ENCODE measurements at regions not wholly inside any gene's neighbourhood (a gene's known extent, or its start where the extent isn't known, plus 50 kb on each side); places are given as distances from the start of the nearest gene placed in this dataset.

DNA sequence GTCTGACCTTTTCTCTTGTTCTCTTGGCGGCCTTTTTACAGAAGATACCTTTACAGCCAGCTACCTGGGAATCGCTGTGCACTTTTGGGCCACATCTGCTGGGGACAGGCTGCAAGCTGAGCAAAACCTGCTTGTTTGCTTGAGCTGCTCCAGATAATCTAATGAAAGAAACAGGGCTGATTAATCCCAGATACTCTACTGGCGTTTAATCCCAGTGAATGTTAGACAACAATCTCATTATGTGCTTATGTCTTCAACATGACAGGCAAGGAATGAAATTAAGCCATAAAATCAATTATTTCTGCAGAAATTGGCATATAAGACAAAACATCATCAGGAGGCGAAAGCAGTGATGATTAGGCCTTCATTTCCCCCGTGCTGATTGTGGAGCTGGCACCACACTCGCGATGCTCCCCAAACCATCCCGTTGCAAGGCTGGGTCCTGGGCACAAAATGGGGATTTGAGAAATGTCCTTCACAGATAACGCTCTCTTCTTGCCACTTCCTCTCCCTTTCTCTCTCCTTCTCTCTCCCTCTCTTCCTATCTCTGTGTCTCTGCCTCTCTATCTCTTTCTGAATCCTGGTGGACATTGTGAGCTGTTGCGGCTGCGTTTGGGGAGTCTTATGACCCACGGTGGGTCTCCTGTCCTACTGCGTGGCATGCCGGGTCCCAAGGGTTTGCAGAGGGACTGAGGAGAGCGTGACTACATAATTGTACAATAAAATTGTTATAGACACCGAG, 1053.8 kb downstream of the TBC1D22A start:
- peaks cover 20% of the 10 kb centered on the region for H3K27me3 Mint-ChIP-seq
- DNase-seq = no peak
- no peak overlapping the region for H3K4me3 Mint-ChIP-seq
- no peaks in the 10 kb centered on the region for H3K36me3 Mint-ChIP-seq (ENCODE audit: low read depth)
- no peaks in the 10 kb centered on the region for H3K4me1 Mint-ChIP-seq (ENCODE audit: low read depth)
- no peak overlapping the region for H3K27ac Mint-ChIP-seq
- H3K9me3 Mint-ChIP-seq = peaks cover 5% of the 10 kb centered on the region

DNA sequence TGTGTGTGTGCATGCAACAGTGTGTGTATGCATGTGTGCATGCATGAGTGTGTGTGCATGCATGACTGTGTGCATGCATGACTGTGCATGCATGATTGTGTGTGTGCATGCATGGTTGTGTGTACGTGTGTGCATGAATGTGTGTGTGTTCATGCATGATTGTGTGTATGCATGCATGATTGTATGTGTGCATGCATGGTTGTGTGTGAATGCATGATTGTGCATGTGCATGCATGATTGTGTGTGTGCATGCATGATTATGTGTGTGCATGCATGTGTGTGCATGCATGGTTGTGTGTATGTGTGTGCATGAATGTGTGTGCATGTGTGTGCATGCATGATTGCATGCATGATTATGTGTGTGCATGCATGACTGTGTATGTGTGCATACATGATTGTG, 1052.0 kb downstream of the TBC1D22A start:
- Mint-ChIP-seq H3K27me3 (peaks cover 20% of the 10 kb centered on the region), H3K36me3 (ENCODE audit: low read depth) (no peaks in the 10 kb centered on the region), H3K4me3 (no peak overlapping the region), H3K9me3 (peaks cover 5% of the 10 kb centered on the region), H3K4me1 (ENCODE audit: low read depth) (no peaks in the 10 kb centered on the region), H3K27ac (no peak overlapping the region)
- no peak for DNase-seq

DNA sequence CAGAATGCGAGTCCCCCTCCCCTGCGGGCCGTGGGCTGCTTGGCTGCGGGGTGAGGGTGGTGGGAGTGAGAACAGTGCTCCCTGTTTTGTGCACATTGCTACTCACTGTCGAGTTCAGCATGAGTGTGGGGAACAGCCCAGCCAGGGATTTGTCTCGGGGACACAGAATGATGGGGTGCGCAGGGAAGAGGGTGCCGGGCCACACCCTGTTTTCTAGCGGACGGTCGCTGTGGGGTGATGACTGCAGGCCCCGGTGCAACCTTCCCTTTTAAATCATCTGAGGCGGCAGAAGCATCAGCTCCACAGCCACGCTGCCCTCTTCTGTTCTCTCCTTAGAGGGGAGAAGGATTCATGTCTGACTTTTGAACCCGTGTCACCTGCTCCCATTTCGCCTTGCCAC, 1051.2 kb downstream of the TBC1D22A start:
- Mint-ChIP-seq H3K36me3 (ENCODE audit: low read depth) (no peaks in the 10 kb centered on the region), H3K27ac (no peak overlapping the region), H3K4me1 (ENCODE audit: low read depth) (no peaks in the 10 kb centered on the region), H3K9me3 (peaks cover 5% of the 10 kb centered on the region), H3K27me3 (peaks cover 20% of the 10 kb centered on the region), H3K4me3 (no peak overlapping the region)
- DNase-seq = no peak

DNA sequence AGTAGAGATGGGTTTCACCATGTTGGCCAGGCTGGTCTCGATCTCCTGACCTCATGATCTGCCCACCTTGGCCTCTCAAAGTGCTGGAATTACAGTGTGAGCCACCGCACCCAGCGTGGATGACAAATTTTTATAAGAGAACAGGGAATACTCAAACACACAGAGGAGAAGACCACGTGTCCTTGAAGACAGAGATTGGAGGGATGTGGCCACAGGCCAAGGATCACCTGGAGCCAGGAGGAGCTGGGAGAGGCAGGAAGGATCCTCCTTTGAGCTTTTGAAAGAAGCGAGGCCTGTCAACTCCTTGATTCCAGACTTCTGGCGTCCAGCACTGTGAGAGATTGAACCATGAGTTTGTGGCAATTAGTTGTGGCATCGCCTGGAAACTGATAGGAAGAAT, 1049.5 kb downstream of the TBC1D22A start:
- no peaks in the 10 kb centered on the region for H3K4me1 Mint-ChIP-seq (ENCODE audit: low read depth)
- H3K36me3 Mint-ChIP-seq (ENCODE audit: low read depth) = no peaks in the 10 kb centered on the region
- no peaks in the 10 kb centered on the region for H3K9me3 Mint-ChIP-seq
- no peak for DNase-seq
- H3K4me3 Mint-ChIP-seq = no peak overlapping the region
- H3K27me3 Mint-ChIP-seq = peaks cover 19% of the 10 kb centered on the region
- H3K27ac Mint-ChIP-seq = no peak overlapping the region

DNA sequence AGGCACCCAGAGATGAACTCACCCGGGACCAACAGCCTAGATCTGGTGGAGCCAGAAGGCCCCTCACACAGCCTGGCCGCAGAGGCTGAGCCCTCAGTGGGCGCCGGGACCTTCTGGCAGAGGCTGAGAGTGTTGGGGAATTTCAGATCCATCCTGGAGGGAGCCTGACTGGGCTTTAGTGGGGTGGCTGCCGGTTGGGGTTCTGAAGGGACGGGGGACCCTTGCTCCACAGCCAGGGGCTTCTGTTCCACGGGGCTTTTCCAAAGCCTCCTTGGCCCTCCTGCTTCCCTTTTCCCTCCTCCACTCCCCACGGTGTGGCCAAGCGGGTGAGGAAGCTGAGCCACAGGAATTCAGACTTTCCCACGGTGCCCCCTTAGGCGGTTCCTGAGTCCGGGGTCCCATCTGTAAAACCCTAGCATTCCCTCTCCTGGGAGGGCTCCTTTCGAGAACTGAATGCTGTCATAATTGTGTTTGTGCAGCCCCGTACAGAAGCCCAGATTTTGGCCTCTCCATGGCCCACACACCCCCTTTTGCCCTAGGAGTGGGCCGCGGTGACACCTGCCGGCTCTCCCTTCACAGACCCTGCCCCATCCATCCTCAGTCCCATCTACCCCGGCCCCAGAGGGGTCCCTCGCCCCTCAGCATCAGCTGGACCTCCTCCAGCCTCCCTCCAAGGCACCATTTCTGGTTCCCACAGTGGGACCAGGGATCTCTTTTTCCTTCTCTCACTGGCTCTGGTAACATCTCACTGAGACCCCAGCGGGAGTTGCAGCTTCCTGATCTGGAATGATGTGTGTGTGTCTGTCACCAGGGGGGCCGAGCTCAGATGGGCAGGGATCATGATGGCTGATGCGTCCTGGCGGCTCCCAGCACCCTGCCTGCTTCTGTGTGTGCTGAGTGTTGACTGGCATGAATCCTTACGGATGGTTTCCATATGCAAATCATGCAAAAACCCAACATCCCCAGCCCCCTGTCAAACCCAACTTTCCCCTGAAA, 1048.4 kb downstream of the TBC1D22A start:
- peaks cover 22% of the 10 kb centered on the region for H3K27me3 Mint-ChIP-seq
- H3K4me3 Mint-ChIP-seq = no peak overlapping the region
- H3K36me3 Mint-ChIP-seq (ENCODE audit: low read depth) = no peaks in the 10 kb centered on the region
- no peak overlapping the region for H3K27ac Mint-ChIP-seq
- no peaks in the 10 kb centered on the region for H3K4me1 Mint-ChIP-seq (ENCODE audit: low read depth)
- no peak for DNase-seq
- H3K9me3 Mint-ChIP-seq = no peaks in the 10 kb centered on the region

DNA sequence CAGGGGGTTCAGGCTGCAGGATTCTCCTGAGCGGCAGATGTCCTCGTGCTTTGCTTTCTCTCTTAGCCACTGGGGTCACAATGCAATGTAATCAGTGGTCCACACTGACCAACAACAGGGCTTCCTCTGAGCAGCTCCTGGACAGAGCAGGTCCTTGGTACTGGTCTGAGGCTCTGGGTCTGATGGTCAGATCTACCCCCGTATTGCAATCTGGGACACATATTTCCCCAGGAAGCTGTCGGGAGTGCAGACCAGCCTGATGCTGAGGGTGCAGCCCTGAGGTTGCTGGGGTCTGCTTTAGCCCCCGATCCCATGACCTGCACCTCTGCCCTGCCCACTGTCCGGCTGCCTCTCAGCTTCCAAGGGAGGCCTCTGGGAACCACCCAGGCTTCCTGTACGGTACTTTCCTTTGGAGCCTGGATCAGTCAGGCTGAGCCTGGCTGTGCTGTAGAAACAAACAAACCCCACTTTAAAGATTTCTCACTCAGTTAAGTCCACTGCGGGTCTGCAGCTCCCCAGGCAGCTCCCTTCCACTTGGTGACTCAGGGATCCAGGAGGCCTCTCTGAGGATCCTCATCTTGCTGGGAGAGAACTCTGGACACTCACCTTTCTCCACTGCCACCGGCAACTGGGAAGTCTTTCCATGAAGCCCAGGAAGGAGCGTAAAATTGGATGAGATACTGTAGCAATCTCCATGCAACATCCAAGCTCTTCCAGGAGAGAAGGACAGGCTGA, 1046.6 kb downstream of the TBC1D22A start:
- Mint-ChIP-seq H3K4me1 (ENCODE audit: low read depth) (no peaks in the 10 kb centered on the region), H3K27me3 (peaks cover 22% of the 10 kb centered on the region), H3K9me3 (no peaks in the 10 kb centered on the region), H3K36me3 (ENCODE audit: low read depth) (no peaks in the 10 kb centered on the region), H3K27ac (no peak overlapping the region), H3K4me3 (no peak overlapping the region)
- DNase-seq = no peak

DNA sequence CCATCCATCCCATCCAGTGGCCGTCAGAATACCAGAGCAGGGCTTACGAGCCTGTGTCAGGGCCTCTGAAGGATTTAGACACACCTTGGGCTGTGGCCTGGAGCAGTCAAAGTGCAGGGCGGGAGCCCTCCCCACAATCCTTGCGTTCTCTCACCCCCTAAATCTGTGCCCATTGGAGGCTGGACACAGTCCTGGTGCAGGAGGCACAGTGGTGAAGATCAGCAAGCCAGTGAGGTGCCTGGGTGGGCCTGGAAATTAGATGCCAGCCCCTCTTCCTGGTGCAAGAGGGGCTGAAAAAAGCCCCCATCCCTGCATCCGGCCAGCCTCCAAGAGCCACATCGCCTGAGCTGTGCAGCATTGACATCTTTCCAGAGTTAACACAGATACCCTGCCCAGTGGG, 1045.8 kb downstream of the TBC1D22A start:
- no peak overlapping the region for H3K27ac Mint-ChIP-seq
- no peaks in the 10 kb centered on the region for H3K4me1 Mint-ChIP-seq (ENCODE audit: low read depth)
- no peak overlapping the region for H3K4me3 Mint-ChIP-seq
- H3K27me3 Mint-ChIP-seq = peaks cover 22% of the 10 kb centered on the region
- no peaks in the 10 kb centered on the region for H3K36me3 Mint-ChIP-seq (ENCODE audit: low read depth)
- H3K9me3 Mint-ChIP-seq = no peaks in the 10 kb centered on the region
- DNase-seq = no peak

DNA sequence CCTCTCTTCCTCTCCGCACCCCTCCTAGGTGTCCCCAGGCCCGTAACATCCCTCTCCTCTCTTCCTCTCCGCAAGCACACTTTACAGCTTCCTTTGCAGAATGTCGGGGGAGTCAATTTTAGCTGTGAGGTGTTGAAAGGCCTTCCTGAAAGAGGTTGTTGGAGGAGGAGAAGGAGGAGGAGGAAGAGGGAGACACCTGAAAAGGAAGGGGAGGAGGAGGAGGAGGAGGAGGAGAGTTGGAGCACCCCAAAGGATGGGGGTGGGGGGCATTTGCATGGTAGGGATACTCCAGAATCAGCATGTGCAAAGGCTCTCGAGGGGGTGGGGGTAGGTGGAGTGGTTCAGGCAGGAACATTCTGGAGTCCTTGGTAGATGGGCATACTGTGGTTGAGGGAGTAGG, 1045.1 kb downstream of the TBC1D22A start:
- no peak overlapping the region for H3K4me3 Mint-ChIP-seq

DNA sequence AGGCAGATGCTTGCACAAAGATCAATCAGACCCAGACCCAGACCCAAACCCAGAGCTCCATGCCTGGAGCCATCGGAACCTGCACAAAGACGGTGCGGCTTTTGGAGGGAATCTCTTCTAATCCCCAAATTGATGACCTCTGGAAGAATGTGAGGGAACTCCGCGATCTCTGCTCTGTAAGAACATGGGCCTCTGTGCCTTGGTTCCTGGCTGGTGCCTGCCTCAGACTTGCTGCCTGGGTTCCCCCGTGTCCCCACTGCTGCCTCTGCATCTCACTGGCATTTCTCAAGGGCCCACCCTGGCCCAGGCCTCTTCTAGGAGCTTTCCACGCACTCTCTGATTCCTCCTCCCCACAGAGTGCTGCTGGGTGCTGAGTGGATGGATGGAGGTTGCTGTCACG, 1044.4 kb downstream of the TBC1D22A start:
- no peaks in the 10 kb centered on the region for H3K4me1 Mint-ChIP-seq (ENCODE audit: low read depth)
- H3K9me3 Mint-ChIP-seq = no peaks in the 10 kb centered on the region
- H3K27ac Mint-ChIP-seq = no peak overlapping the region
- no peaks in the 10 kb centered on the region for H3K36me3 Mint-ChIP-seq (ENCODE audit: low read depth)
- no peak overlapping the region for H3K4me3 Mint-ChIP-seq
- H3K27me3 Mint-ChIP-seq = peaks cover 24% of the 10 kb centered on the region
- no peak for DNase-seq

More for the DNA sequence above, 1045.1 kb downstream of the TBC1D22A start:
- H3K9me3 Mint-ChIP-seq = no peaks in the 10 kb centered on the region
- no peak for DNase-seq
- no peak overlapping the region for H3K27ac Mint-ChIP-seq
- no peaks in the 10 kb centered on the region for H3K36me3 Mint-ChIP-seq (ENCODE audit: low read depth)
- no peaks in the 10 kb centered on the region for H3K4me1 Mint-ChIP-seq (ENCODE audit: low read depth)
- H3K27me3 Mint-ChIP-seq = peaks cover 23% of the 10 kb centered on the region

DNA sequence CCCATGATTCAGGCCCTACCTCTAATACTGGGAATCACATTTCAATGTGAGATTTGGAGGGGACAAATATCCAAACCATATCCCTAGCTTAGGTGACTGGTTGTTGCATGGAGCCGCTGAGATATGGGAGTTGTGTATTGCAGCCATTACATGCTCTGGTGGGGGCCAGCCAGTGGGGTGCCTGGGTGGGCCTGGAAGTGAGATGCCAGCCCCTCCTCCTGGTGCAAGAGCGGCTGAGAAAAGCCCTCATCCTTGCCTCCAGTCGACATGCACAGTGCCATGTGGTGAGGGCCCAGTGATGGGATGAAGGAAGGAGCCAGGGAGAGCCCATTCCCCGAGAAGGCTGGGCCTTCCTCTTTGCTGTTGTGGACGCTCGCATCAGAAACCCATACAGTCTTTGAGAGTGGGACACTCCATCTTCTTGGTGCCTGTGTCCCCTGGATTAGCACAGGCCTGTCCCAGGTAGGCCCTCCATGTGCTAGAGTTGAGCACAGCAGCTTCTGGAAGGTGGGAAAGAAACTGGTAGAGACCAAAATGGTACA, 1043.0 kb downstream of the TBC1D22A start:
- H3K4me3 Mint-ChIP-seq = no peak overlapping the region
- H3K4me1 Mint-ChIP-seq (ENCODE audit: low read depth) = no peaks in the 10 kb centered on the region
- no peaks in the 10 kb centered on the region for H3K9me3 Mint-ChIP-seq
- H3K27me3 Mint-ChIP-seq = peaks cover 27% of the 10 kb centered on the region
- no peak for DNase-seq
- H3K36me3 Mint-ChIP-seq (ENCODE audit: low read depth) = no peaks in the 10 kb centered on the region
- no peak overlapping the region for H3K27ac Mint-ChIP-seq

DNA sequence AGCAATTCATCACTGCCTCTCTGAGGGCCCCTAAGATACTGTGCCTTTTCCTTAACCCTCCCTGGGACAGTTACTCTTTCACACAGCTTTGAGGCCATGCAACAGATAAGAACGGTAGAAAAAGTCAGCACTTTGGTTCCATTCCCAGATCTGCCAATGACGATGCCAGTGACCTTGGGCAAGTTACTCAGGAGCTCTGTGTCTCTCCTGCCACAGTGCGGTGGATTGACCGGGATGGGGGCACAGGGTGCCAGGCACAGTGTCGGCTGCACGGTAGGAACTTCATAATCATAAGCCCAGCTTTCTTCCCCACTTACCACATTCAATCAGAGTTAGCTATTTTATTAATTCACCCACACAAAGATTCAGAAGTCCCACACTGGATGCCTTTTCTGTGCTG, 1041.8 kb downstream of the TBC1D22A start:
- H3K4me3 Mint-ChIP-seq = no peak overlapping the region
- H3K4me1 Mint-ChIP-seq (ENCODE audit: low read depth) = no peaks in the 10 kb centered on the region
- H3K9me3 Mint-ChIP-seq = no peaks in the 10 kb centered on the region
- no peaks in the 10 kb centered on the region for H3K36me3 Mint-ChIP-seq (ENCODE audit: low read depth)
- H3K27ac Mint-ChIP-seq = no peak overlapping the region
- H3K27me3 Mint-ChIP-seq = peaks cover 27% of the 10 kb centered on the region
- no peak for DNase-seq

DNA sequence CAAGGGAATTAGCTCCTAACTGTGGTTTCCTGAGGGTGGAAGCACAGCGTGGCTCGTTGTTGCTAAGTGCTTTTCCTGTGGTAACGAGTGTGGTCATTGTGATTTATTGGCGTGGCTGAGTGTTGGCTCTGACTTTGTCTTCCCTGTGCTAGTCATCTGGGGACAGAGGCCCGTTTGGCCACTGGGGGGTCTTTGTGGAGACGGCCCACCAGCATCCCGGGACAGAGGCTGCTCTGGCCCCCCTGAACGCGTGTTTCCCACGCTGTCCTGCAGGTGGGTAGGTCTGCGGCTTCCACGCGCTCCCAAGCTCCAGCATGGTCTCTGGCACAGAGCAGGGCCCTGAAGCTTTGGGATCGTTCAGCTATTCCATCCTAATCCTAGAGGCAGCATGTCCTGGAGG, 1040.0 kb downstream of the TBC1D22A start:
- Mint-ChIP-seq H3K4me3 (no peak overlapping the region), H3K27ac (no peak overlapping the region), H3K27me3 (peaks cover 25% of the 10 kb centered on the region), H3K9me3 (no peaks in the 10 kb centered on the region), H3K36me3 (ENCODE audit: low read depth) (no peaks in the 10 kb centered on the region), H3K4me1 (ENCODE audit: low read depth) (no peaks in the 10 kb centered on the region)
- DNase-seq = no peak

DNA sequence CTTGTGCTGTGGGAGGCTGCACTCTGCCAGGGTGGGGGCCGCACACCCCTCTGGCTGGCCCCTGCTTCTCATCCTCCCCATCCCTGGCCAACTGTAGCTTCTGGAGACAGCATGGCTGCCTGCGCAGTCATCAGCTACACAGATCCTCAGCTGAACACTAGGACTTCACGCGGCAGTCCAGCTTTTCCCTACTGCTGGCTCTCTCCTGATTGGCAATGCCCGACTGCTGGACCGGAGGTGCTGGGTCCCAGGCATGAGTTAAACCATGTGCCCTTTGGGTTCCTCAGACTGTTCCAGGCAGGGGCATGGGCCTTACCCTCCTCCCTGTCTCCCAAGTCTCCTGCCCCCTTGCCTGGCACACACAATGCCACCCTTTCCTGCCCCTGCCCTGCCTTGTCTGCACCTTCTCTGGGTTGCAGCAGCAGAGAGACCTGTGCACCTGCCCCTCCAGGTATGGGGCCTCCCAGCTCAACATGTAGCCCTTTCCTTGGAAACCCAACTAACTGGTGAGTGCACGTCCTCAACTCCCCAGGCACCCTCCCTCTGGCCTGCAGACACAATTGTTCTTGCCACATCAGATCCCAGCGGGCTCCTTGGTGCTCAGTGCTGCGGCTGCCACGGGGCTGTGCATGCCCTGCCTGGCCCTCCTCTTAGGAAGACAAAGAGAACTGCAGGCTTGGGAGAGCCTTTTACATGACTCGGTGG, 1039.2 kb downstream of the TBC1D22A start:
- no peak for DNase-seq
- Mint-ChIP-seq H3K27me3 (peaks cover 20% of the 10 kb centered on the region), H3K4me3 (no peak overlapping the region), H3K36me3 (ENCODE audit: low read depth) (no peaks in the 10 kb centered on the region), H3K9me3 (no peaks in the 10 kb centered on the region), H3K4me1 (ENCODE audit: low read depth) (no peaks in the 10 kb centered on the region), H3K27ac (no peak overlapping the region)

DNA sequence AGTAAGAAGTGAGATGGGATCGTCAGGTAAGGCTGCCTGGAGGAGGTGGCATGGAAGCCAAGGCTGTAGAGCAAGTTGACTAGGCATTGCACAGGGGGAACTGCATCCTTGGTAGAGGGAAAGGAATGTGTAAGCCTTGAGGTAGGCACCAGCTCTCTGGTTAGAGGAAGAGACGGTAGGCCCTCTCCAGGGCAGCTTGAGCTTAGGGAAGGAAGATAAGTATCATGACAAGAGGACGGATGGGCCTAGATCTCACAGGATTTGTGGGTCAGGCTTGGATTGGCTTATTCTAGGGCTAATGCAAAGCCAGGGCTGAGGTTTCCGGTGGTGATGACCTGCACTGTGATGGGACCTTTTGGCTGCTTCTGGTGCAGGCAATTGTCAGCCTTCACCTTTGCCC, 1035.8 kb downstream of the TBC1D22A start:
- Mint-ChIP-seq H3K9me3 (no peaks in the 10 kb centered on the region), H3K27me3 (peaks cover 27% of the 10 kb centered on the region), H3K36me3 (ENCODE audit: low read depth) (no peaks in the 10 kb centered on the region), H3K4me1 (ENCODE audit: low read depth) (no peaks in the 10 kb centered on the region), H3K4me3 (no peak overlapping the region), H3K27ac (no peak overlapping the region)
- DNase-seq = no peak

Measured in activated T-cell treated with anti-CD3 and anti-CD28 coated beads, Interleukin-2, amount 50 U/mL, for 24 hours (primary cell).